SH-SY5Y (cell line): ENCODE measurements at regions not wholly inside any gene's neighbourhood (a gene's known extent, or its start where the extent isn't known, plus 50 kb on each side); places are given as distances from the start of the nearest gene placed in this dataset.

Experiments
- GATA2 ChIP-seq: IDR thresholded peaks from 2 replicates; pipeline ENCODE4 v1.6.1; 2011; ENCODE audit warnings: mild to moderate bottlenecking, low read depth, low read length
- GATA3 ChIP-seq: IDR thresholded peaks from 2 replicates; pipeline ENCODE4 v1.6.1; 2011; ENCODE audit warnings: low read depth, mild to moderate bottlenecking, low read length, moderate library complexity

DNA sequence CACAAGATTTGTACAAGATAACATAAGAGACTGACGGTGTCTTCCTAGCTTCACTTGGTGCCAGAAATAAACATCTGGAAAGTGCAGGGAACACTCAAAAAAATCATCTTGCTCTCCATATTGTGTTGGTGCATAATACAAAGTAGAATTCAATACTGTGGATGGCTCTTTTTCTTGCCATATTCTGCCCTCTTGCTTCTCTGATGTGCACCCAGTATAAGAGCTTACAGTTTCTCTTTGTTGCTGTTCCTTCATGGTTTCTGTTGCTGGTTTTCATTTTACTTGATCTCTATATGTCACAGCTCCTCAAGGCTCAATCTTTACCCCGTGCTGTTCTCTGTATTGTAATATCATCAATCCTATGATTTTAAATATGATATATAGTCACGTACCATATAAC lies 528.5 kb upstream of the ZP4 start:
- TF ChIP-seq GATA2 (no peak), GATA3 (no peak)
